ENCODE measurements at regions not wholly inside any gene's neighbourhood (a gene's known extent, or its start where the extent isn't known, plus 50 kb on each side); places are given as distances from the start of the nearest gene placed in this dataset.
"Not testable (repeated sequence)": the region's sequence is repeated elsewhere in the genome, so short reads cannot be mapped to it uniquely, and the experiment has no call there.

DNA sequence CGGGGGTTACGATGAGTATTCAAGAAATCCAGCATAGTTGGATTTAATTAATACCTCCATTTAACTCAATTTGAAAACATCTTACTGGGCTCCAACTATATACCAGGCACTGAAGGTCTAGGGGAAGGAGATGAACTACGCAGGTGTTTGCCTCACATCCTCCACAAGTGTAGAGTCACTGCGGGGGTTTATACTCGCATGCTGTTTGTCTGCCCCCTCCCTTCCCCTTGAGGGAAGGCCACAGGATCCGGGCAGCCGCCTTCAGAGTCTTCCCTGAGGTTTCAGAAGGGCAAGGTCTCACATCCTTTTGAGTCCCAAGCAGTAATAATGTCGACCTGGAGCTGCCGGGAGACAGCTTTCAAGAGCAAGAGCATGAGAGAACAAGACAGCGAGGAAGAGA lies 142.4 kb upstream of the GALNT2 start:
- no peak for DNase-seq (ENCODE audit: low spot score)

DNA sequence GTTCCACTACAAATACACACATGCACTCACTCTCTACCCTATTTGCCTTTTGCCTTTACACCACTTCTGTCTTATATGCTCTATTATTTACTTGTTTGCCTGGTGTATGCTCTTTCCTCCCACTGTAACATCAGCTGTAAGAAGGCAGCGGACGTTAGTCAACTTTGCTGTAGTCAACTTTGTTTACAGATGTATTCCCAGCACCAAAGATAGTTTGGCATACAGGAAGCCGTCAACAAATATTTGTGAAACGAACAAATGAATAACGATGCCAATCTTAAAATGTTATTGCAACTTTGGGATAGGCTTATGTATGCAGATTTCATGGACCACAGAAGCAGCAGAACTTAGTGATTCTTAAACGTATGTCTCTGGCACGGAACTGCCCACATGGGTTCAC lies 138.3 kb upstream of the GALNT2 start:
- DNase-seq (ENCODE audit: low spot score) = no peak

DNA sequence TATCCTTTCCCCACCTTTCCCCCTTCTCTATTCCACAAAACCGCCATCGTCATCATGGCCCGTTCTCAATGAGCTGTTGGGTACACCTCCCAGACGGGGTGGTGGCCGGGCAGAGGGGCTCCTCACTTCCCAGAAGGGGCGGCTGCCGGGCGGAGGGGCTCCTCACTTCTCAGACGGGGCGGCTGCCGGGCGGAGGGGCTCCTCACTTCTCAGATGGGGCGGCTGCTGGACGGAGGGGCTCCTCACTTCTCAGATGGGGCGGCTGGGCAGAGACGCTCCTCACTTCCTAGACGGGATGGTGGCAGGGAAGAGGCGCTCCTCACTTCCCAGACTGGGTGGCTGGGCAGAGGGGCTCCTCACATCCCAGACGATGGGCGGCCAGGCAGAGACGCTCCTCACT lies 135.3 kb upstream of the GALNT2 start:
- DNase-seq (ENCODE audit: low spot score) = not testable (repeated sequence)

DNA sequence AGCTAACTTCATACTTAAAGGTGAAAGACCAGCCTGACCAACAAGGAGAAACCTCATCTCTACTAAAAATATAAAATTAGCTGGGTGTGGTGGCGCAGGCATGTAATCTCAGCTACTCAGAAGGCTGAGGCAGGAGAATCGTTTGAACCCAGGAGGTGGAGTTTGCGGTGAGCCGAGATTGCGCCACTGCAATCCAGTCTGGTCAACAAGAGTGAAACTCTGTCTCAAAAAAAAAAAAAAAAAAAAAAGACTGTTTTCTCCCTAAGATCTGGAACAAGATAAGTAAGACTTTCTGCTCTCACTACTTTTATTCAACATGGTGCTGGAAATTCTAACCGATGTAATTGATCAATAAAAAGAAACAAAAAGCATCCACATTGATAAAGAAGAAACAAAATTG lies 131.9 kb upstream of the GALNT2 start:
- not testable (repeated sequence) for DNase-seq (ENCODE audit: low spot score)

DNA sequence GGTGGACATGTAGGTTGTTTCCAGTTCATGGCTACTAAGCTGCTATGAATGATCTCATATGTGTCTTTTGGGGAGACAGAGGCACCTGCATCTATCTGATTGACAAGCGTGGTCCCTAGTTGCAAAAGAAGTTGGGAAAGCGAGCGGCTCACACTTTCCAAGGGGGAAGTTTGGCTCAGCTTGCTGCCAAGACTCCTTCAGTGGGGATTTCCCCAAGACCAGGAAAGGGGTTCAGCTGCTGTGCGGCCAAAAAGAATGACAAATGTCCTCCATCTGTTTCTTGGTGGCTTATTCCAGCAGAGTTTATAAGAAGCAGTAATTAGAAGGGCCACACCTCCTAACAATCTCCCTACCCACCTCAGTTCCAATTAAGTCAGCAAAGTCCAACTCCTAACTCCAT lies 128.5 kb upstream of the GALNT2 start:
- no peak for DNase-seq (ENCODE audit: low spot score)

DNA sequence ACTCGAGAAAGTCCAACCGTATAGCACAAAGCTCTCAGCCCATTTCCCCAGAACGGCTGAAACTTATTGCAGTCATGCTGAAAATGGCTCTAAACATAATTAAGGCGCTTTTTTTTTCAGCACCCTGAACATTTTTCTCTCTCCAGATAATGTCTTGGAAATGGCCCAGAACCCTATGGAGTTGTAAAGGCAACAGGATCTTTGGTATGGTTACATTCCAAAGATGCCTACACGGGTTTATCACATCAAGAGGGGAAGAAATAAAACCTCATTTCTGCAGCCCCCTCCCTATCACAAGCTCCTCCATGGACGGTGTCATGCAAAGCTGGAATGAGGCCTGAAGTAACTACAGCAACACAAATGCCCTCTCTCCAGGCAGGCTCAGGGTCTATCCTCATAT lies 126.4 kb upstream of the GALNT2 start:
- no peak for DNase-seq (ENCODE audit: low spot score)

DNA sequence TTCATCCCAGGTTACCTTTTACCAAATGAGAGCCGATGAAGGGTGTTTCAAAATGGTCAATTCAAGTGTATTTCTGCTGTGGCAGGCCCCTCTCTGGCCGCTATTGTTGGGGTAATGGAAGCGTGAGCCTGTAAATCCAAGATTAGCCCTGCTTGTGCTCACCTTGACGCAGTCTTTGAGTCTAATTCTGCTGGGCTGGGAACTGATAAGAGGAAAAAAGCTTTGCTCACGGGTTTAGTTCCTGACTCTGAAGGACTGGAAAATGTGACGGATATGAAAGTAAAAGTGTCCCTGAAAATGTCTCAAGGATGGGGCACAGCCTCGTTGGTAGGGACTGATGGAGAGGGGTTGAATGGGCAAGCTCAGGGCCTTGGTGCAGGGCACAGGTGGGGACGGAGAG lies 125.9 kb upstream of the GALNT2 start:
- DNase-seq (ENCODE audit: low spot score) = no peak

DNA sequence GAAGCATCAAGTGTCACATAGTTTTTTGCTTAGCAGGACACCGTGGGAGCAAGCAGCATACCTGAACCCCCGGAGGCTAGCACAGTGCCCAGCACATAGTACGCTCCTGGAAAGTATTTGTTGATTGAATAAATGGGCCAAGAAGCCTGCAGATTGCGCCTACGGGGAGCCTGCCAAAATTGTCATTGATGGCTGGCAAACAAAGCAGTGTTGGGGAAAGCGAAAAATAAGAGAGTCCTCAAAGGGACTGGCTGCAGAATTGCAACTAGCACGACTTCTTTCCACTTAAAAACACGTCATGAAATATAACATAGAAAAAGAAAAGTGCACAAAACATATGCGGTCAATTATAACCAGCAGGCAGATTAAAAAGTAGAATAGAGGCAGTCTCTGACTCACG lies 125.2 kb upstream of the GALNT2 start:
- no peak for DNase-seq (ENCODE audit: low spot score)

DNA sequence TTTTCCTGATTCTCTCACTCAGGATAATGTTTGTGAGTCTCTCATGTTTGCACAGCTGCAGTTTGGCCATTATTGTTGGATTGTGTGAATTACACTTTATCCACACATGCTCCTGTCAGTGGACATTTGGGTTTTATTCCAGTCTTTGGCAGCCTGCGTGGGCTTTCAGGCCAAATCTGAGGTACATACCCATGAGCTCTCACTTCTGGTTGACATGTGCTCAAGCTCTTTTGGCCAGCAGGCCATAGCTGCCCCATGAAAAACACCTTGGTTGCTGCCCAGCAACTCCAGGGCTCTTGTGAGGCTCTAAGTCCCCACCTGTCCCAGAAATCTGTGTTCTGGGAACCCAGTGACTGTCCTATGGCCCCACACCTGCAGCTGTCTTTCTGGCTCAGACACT lies 124.5 kb upstream of the GALNT2 start:
- no peak for DNase-seq (ENCODE audit: low spot score)

DNA sequence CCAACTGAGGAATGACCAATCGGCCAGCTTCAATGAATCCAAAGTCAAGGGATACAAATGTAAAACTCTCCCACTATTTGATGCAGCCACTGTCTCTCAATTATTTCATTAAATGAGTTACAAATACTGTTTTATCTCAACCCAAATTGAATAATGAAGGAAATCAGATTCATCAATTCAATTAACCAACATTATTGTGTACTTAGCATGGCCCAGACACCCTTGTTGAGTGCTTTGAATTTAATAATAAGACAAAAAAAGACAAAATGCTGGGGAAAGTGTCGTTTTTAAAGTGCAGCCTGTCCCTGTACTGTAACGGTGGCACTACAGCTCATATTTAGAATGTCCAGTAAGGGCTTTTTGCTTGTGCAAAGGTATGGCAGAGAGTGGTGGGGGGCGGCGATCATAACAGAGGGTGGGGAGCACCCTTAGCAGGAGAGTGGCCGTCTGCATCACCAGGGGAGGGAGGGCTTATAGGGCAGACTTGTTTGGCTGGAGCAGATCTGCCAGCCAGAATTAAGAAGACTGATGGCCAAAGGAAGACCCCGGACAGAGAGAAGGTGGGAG lies 123.8 kb upstream of the GALNT2 start:
- DNase-seq (ENCODE audit: low spot score) = no peak

DNA sequence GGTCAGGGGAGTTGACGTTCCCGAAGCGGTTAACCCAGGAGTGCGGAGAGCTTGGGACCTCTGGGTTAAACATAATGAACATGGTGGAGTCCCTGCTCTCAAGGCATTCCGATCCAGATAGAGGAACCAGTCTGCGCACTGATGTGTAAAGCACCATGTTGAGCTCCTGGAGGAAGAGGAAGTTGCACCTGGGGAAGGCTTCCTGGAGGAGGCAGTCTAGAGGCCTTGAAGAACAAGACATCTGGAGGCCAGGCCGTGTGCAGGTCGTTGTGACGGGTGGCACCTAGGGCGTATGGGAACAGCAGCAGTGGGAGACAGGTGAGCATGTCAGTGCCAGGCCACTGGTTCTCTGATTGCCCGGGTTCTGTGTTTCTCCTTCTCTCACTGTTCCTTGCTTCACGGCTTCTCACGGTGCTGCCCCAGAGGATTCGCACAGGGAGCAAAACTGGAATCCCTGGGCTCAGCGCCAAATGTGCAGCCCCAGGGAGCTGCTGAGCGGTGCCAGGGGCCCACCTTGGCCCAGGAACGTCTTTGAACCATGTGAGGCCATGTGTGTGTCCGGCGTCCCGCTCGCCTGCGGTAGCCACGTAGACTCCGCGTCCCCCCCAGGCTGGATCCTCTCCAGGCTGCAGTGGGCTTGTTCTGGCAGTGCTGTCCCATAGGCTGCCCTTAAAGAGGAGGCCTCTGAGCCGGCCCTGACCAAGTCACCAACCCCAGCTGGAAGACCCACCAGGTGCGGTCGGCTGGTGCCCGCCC lies 122.9 kb upstream of the GALNT2 start:
- DNase-seq (ENCODE audit: low spot score) = no peak

DNA sequence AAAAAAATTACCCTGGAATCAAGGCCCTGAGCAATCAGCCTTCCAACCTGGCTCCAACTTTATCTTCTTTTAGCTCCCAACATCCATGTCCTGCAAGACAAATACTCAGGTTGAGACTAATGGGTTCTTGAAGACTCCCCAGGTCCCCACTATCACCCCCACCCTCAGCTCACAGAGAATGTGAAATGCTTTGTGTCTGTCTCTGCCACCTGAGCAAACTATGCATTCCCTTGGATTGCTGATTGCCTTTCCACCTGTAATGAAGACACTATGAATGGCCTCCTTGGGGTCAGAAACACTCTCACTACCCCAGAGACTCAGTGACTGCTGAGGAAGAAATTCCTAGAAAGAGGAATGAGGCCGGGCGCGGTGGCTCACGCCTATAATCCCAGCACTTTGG lies 121.2 kb upstream of the GALNT2 start:
- DNase-seq (ENCODE audit: low spot score) = no peak

DNA sequence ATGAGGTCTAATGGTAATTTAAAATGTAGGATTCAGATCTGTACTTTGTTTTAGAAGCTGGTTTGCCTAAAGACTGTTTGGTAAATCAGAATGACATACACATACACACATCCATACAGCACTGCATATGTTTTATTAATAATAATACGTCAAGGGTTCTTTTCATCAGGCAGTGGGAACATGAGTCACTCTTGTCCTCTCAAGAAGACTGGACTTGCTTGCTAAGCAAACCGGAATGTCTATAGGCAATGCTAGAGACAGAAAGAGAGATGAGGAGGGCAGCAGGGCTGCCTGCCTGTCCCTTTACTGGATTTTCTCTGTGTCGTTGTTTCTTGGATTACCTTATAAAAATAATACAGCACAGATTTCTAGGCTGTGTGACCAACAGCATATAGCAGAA lies 119.1 kb upstream of the GALNT2 start:
- no peak for DNase-seq (ENCODE audit: low spot score)

DNA sequence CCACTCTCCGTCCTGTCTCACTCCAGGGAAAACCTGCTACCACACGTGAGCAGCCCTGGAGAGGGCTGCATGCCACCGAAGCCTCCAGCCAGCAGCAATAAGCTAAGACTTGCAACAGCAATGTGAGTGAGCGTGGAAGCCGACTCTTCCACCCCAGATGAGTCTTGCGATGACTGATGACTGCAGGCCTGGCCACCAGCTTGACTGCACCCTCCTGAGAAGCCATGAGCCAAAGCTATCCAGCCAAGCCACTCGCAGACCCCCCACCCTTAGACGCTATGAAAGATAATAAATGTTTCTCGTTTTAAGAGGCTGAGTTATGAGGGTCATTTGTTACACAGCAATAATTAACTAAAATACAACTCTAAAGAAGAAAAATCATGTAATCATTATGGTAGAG lies 118.6 kb upstream of the GALNT2 start:
- no peak for DNase-seq (ENCODE audit: low spot score)

DNA sequence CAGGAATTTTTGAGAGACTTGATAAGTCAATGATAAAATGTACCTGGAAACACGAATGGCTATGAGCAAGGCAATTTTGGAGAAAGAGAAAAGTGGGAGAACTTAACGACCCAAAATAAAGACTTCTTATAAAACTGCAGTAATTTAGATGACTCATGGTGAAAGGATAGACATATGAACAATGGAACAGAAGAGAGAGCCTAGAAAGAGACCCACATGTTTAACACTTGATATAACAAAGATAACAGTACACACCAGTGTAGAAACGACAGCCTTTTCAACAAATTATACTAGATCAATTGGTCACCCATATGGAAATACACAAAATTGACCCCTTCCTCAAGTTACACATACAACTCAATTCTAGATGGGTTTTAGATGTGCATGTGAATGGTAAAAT lies 117.5 kb upstream of the GALNT2 start:
- DNase-seq (ENCODE audit: low spot score) = no peak

DNA sequence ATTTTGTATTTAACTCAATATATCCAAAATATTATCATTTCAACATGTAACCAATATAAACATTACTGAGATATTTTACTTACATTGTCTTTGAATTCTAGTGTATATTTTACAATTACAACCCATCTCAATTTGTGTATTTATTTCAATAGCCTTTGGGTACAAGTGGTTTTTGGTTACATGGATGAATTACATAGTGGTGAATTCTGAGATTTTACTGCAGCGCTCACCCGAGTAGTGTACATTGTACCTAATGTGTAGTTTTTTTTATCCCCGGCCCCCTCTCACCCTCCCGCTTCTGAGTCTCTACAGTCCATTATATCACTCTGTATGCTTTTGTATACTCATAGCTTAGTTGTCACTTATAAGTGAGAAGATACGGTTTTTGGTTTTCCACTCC lies 117.0 kb upstream of the GALNT2 start:
- DNase-seq (ENCODE audit: low spot score) = no peak

DNA sequence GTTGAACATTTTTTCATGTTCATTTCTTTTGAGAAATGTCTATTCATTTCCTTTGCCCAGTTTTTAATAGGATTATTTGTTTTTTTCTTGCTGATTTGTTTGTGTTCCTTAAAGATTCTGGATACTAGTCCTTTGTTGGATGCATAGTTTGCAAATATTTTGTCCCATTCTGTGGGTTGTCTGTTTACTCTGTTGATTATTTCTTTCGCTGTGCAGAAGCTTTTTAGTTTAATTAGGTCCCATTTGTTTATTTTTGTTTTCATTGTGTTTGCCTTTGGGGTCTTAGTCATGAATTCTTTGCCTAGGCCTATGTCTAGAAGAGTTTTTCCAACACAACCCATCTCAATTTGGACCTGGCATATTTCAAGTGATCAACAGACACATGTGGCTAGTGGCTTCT lies 116.1 kb upstream of the GALNT2 start:
- DNase-seq (ENCODE audit: low spot score) = no peak

DNA sequence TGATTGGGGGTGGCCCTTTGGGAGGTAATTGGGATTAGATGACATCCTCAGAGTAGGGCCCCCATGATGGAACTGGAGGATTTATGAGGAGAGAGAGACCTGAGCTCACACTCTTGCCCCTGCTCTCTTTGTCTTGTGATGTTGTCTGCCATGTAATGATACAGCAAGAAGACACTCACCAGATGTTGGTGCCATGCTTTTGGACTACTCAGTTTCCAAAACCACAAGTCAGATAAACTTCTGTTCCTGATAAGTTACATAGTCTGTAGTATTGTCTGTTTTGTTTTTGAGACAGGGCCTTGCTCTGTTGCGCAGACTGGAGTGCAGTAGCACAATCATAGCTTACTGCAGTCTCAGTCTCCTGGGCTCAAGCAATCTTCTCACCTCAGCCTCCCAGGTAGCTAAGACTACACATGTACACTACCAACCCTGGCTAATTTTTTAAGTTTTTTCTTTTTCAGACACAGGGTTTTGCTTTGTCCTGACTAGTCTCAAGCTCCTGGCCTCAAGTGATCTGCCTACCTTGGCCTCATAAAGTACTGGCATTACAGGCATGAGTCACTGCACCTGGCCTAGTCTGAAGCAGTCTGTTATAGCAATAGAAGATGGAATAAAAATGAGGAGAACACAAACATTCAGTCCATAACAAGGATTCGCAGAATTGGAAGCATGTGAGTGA lies 115.0 kb upstream of the GALNT2 start:
- DNase-seq (ENCODE audit: low spot score) = no peak

DNA sequence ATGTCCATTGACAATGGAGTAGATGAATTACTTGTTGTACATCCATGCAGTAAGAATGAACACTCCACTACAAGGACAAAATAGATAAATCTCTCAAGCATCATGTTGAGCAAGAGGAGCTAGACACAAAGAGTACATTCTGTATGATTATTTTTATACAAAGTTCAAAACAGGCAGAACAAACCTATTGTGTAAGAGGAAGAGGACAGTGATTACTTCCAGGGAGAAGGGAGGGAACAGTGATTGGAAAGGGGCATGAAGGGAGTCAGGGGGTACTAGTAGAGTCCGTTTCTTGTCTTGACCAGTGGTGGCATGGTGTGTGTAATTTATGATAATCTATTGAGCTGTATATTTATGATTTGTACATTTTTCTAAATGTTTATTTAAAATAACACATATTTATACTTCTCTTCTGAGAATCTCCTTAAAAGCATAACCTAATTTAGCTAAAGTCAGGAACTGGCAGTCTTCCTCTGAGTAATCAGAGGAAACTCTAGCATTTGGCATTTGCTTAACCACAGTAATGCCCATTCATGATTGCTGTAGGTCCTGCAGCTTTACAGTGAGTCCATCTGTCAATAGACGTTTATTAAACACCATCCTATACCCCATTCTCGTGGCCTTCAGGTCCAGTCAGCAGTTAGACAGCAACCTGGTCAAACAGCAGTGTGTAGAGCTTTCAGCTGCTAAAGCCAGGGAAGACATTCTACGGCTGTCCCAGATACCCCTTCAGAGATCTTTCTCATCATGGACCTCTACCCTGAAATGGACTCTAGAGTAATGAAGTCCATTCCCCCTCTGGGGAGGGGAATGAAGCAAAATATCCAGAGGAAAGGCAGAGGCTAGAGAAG lies 114.1 kb upstream of the GALNT2 start:
- DNase-seq (ENCODE audit: low spot score) = no peak

DNA sequence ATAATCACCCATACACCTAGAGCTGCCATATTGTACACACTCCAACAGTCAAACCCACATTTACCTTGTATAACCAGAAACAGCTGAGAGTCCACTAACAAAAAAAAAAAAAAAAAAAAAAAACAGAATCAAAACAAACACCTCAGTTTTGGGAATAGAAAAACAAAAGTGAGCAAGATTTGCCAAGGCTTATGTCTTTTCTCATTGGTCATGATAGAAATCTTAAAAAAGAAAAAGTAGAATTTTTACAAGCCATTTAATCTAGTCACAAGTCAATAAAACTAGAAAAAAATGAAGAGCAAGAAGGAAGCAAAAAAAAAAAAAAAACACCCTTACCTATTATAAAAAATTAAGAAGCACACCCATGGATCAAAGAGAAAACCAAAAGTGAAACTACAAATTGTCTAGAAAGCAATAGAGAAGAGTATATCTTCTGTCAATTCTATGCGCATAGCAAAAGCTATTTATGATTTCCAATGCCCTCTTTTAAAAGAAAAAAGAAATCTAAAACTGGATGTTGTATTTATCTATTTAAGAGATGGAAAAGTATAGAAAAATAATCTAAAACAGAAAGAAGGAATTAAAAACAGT lies 113.2 kb upstream of the GALNT2 start:
- DNase-seq (ENCODE audit: low spot score) = peak; percentile 6

DNA sequence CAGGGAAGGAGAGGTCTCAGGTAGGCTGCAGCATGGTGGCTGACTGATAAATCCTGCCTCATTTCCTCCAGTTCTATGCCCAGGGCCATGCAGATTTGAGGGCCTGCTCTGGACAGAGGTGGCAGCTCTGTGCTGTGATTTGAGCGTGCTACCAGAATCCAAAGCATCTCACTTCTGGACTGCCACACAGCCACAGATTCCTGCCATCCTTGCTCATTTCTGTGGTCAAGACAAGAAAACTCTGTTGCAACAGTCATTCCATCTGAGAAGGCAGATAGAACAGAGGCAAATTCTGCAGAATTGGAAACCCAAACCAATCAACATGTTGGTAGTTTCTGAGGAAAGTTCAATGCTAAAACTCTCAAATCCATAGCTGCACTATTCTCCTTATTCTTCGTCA lies 102.8 kb upstream of the GALNT2 start:
- DNase-seq (ENCODE audit: low spot score) = no peak

DNA sequence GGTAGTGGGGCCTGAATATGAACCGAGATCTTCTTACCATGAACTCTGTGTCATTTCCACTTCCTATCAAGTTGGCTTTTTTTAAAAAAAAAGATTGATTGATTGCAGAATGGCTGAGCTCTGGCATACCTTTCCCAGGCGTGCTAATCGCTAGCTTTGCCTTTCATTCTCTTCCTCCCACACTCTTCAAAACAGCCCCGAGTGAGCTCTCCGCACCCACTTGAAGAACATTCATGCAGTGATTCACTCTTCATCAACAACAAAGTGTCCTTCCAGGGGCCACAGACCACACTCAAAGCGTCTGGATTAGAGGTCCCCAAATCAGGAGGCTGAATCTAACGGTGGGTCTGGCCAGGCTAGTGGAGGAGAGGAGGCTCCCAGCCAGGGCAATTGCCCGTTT lies 96.3 kb upstream of the GALNT2 start:
- DNase-seq (ENCODE audit: low spot score) = no peak
